Endothelial cell of umbilical vein (primary cell): ENCODE measurements at regions not wholly inside any gene's neighbourhood (a gene's known extent, or its start where the extent isn't known, plus 50 kb on each side); places are given as distances from the start of the nearest gene placed in this dataset.

Experiments
- CTCF ChIP-seq, 2 donors: IDR thresholded peaks; 1 replicate in 1 of 2; 2 replicates in 1 of 2; pipeline ENCODE4 v1.5.1; 2011; ENCODE audit warnings: low read length in 2 of 2, mild to moderate bottlenecking in 2 of 2, moderate library complexity in 2 of 2, control low read depth in 1 of 2, inconsistent platforms in 1 of 2, low read depth in 1 of 2; ENCODE audit not compliant: insufficient read depth in 1 of 2; ENCODE audit errors: extremely low read depth in 1 of 2
- EZH2 ChIP-seq: IDR thresholded peaks from 2 replicates; pipeline ENCODE4 v1.6.1; 2012; ENCODE audit warnings: borderline replicate concordance, low read depth, mild to moderate bottlenecking, moderate library complexity, low read length, inconsistent platforms; ENCODE audit not compliant: severe bottlenecking
- FOS ChIP-seq: IDR thresholded peaks from 2 replicates; pipeline ENCODE4 v1.6.1; 2011; ENCODE audit warnings: mild to moderate bottlenecking, low read length, moderate library complexity, borderline replicate concordance; ENCODE audit not compliant: insufficient read depth
- MAX ChIP-seq: IDR thresholded peaks from 2 replicates; pipeline ENCODE4 v1.6.1; 2011; ENCODE audit not compliant: insufficient read depth, insufficient read length
- POLR2A ChIP-seq: IDR thresholded peaks from 2 replicates; pipeline ENCODE4 v1.6.1; 2012; ENCODE audit warnings: low read depth, mild to moderate bottlenecking, control low read depth, low read length

DNA sequence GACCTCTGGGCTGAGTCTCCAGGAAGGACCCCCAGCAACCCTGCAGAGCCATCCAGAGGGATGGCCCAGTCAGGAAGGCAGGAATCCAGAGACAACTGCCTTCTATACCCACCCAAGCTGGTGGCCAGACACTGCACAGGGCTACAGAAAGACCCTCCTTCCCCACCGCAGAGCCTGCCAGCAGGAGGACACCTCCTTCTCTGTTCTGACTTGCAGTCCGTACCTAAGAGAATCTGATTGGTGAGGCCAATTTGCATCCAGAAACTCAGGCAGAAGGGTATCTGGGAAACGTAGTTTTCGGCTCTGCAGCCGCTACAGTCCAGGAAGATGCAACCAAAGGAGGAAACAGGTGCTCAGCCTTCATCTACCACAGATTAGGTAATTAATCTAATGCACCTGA lies 155.4 kb upstream of the FRG1 start:
- no peak for TF ChIP-seq POLR2A
- no peak for TF ChIP-seq MAX
- TF ChIP-seq CTCF (IDR thresholded peaks at IDR 0.05; ENCODE audit: extremely low read depth in 1 of 2, insufficient read depth in 1 of 2, low read depth in 1 of 2, low read length in 2 of 2): no peak
- no peak for TF ChIP-seq EZH2
- no peak for TF ChIP-seq FOS
